GM19035 (cell line): ENCODE measurements at regions not wholly inside any gene's neighbourhood (a gene's known extent, or its start where the extent isn't known, plus 50 kb on each side); places are given as distances from the start of the nearest gene placed in this dataset.
A peak's percentile ranks its signal among the peaks of the same experiment; 100 is the strongest.

Source experiments
- ATAC-seq: cut with Tn5 transposase; IDR thresholded peaks from one replicate; pipeline ENCODE4 v1.9.1; 2021; ENCODE audit not compliant: unreplicated experiment

DNA sequence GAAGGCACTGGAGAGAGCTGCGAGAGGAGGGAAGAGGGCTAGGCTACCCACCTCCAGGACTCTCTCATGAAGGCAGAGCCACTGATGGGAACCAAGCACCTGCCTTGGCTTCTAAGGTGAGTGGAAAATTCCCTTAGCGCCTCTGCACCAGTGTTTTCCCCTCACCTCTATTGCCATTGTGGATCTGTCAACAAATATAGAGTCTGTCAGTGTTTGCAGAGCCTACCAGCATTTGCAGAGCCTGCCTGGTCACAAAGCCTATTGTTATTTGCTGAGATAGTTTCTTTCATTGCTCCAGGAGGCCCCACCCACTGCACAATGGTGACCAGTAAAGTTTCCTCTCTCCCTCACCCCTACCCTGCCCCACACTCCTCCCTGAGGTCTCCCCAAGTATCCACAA lies 141.9 kb downstream of the MRPL14 start:
- ATAC-seq, result no peak

DNA sequence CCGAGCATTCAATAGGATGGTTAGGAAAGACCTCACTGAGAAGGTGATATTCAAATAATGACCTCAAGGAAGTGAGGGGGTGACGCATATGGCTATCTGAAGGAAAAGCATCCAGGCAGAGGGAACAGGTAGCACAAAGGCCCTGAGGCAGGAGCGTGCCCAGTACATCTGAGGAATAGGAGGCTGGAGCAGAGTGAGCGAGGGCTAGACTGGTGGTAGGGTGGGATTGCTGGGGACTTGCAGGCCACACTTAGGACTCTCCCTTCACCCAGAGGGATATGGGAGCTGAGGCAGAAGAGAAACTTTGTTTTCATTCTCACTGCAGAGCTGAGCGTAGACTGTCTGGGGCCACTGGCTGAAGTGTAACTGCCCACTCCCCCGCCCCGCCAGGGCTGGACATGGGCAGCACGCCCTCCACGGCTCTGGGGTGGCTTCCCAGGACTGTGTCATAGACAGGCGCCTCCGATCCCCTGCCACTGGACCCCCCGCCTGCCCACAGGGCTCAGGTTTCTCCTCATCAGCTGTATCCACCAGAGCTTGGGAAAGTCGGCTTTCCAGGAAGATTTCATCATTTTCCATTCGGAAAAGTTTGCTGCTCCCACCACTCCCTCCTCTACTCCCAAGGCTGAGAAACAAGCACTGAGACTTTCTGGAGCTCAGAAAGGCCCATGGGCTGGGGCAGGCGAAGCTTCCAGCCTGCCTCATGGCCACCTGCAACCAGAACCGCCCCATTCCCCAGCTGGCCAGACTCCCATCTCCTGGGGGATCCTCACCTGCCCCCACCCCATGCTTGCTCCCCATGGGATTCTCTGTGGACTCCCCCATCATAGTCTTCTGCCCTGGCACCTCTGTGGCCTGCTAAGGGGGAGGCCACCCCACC lies 142.6 kb downstream of the MRPL14 start:
- no peak for ATAC-seq

DNA sequence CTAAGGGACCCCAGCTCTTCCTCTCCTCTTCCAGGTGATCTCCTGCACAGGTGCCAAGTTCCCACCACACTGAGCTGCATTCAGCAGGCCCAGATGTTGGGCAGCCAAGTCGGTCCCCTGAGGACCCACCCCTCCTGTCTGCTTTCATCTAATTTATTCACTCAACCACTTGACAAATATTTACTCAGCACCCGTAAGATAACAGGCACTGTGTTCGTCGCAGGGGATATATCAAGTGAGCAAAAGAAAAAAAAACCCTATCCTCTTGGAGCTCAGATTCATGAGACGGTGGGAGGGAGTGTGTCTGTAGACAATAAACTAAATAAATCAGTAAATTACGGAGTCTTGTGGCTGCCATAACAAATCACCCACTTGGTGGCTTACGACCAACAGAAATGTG lies 143.6 kb downstream of the MRPL14 start:
- no peak for ATAC-seq

DNA sequence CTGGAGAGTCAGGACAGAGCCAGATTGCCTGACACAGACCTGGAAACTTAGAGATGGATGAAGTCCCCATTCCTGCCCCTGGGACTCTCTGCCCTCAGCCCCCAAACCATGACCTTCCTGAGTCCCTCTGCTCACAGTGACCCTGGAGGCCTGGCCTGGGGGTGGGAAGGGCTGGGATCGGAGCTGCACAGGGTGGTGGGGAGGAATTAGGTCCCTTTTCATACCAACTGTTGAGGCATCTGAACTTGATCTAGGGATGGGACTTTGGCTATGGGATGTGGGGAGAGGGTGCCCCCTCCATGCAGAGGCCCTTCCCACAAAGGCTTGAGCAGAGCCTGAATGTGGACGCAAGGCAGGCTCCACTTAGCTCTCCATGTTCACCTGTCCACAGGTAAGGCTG lies 144.1 kb downstream of the MRPL14 start:
- ATAC-seq, result no peak

DNA sequence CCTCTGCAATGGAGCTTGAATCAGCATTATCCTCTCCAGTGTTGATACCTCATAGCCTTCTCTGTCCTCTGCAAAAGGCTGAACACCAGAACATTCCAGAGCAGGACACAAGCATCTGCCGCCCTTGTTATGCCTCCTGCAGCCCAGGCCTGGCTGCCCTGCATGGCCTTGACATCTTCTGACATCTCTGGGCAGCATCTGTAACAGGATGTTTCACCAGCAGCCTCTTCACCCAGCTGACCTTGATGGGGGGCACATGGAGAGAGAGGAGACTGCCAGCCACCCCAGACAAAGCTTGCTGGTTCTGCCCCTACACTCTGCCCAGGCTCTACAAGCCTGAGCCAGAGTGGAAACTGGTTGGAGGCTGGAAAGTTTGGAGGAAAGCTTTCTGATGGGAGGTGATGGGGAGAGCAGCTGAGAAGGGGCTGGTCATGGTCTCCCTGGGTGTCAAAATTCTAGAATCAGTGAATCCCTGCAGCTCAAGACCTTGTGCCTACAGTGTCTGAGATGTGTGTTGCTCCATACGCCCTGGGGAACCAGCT lies 145.1 kb downstream of the MRPL14 start:
- ATAC-seq, result no peak

DNA sequence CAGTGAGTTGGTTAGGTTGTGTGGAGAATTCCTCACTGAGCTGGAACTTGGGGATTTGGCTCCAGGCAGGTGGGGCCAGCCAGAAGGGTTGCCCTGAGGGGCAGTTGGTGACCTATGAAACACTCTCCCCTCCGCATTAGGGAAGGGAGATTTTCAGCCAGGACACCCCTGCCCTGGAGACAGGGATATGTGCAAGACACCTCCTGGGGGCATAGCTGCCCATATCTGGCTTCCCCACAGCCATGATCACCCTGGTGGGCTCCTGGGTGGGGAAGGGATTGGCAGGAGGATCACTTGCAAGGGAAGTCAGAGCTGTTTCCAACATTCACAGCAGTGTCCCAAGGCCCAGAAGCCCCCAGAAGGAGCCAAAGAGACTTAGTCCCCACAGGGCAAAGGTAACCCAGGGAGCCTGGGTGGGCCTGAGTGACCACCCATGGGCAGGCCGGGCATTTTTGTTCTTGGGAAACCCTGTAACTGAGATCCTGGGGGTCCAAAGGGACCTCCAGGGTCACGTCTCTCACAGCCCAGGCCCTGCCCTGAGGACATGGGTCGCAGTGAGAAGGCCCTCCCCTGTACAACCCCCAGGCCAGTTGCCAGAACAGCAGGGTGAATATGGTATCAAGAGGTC lies 145.8 kb downstream of the MRPL14 start:
- no peak for ATAC-seq

DNA sequence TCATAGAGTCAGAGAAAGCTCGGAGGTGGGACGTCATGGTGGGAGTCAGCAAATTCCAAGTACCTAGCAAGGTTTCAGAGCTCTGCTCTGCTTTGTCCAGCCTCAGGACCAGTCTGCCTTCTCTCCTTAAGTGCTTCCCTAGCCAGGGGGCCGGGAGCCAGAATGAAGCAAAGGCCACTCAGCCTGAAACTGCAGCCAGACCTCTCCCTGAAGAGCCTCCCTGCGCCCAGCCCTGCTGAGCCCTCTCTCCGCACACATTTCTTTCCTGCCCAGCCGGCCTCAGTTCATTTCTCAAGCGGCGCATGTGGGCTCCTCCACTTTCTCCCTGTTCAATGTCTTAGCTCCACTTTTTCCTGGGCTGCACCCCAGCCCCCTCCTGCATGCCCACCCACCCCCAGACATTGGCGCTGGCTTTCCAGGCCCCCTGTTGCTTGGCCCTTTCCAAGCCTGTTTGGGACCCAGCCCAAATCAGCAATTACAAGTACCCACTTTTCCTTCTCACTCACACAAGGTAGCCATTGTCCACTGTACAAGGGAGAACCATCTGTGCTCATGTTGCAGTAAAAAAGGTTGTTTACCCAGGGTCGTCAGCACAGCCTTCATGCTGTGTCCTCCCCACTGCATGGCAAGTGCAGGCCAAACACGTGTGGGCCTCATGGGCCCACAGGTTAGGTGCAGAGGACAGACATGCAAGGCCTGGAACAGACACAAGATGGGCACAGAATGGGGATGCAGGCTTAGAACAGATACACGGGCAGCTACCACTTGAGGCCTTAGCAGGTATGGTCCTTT lies 147.1 kb downstream of the MRPL14 start:
- no peak for ATAC-seq

DNA sequence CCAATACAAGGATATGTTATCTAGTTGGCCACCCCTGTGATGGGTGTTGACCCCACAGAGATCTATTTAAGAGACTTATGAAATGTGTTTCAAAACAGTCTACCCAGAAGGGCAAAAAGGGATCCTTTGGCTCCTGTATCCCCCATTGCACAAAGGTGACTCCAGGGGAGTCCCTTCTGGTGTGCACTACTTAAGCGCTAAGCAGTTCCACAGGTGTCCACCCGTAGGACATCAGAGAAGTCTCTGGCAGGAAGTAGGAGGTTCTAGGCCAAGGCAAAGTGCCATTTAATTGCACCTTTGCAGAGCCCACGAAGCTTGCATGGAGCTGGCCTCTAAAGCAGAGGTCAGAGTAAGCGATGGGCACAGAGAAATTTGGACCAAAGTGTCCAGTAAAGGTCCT lies 147.7 kb downstream of the MRPL14 start:
- no peak for ATAC-seq

DNA sequence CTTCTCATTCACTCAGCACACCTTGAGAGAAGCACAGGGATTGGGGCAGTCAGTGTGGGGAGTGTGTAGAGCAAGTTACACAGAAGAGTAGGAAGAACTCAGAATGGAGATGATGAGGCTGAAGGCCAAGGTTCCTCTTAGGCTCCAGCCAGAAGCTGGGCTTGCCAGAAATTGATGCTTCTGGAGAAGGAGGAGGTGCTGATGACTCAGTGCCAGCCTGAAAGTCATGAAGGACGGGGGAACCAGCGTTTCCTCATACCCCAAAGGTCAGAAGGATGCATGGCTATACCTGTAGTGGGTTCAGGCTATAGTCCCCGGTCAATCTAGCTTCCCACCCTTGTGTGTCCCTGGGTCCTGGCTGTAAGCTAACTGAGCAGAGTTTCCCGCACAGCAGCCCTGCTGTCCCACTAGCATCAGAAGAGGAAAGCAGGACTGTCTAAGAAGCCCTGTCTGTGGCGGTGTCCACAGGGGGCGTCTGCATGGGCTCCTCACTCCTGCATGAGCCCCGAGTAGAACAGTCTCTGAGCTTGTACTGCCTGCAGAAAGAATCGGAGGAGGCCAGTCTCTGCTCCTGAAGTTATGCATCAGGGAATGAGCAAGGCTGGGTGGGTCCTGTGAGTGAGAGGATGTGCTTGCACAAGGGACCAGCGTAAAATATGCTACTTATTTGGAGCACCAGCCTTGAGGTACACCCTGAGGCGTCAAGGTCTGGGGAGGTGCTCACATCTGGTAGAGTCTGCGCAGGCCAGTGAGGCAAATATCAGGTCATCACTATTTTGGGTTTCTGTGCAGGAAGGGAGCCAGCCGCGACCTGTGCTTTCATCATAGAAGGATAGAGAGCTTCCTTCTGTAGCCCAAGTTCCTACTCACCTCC lies 148.5 kb downstream of the MRPL14 start:
- ATAC-seq, result no peak

DNA sequence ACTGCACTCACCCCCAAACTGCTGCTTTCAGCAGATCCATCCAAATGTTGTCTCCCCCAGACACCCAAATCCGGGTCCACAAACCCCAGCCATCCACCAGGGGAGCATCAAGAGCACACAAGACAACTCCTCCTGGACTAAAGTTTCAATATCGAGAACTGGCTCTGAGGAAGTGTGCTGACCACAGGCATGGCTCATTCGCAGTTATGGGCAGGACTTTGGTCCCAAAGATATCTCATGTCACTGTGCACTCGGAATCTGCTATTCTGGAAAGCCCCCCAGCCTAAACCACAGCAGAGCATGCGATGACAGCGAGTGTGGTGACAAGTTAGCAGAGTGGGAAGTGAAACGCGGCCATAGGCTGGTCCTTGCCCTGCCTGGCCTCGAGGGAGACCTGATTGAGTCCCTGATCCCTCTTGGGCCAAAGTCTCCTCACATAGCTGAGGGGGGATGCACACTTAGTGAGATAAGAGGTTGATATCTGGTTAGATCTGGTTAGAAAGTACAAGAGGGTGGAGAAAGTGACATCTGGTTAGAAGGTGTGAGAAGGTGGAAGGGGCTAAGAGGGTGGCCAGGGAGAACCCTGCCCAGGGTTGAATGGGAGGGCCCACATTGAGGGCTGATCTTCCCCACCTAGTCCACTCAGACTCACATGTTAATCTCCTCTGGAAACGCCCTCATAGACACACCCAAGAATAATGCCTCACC lies 149.7 kb downstream of the MRPL14 start:
- ATAC-seq, result peak; percentile 81

DNA sequence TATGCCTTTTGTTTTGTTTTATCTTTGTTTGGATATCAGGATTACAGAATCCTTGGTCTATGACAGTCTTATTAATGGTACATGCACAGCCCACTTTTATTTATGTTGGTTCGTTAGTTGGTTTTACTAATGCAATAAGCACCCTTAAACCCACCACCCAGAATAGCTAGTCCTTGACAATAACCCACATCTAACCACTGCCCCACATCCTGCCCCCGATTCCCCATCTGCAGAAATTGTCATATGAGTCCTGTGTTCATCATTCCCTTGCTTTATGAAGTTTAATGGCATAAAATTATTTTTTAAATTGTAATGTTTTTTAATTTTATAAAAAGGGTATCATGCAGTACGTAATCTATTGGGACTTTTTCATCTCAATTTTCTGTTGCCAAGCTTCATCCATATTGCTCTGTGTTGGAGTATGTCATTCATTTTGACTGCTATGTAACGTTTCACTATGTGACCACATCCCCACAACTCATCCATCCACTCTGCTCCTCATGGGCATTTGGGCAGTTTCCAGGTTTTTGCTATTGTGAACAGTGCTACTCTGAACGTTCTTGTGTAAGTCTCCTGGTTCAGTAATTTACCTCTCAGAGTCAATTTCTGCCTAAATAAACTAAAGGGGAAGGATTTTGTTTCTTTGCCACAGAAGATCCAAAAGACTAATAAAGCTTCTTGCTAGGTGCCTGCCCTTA lies 150.4 kb downstream of the MRPL14 start:
- no peak for ATAC-seq

DNA sequence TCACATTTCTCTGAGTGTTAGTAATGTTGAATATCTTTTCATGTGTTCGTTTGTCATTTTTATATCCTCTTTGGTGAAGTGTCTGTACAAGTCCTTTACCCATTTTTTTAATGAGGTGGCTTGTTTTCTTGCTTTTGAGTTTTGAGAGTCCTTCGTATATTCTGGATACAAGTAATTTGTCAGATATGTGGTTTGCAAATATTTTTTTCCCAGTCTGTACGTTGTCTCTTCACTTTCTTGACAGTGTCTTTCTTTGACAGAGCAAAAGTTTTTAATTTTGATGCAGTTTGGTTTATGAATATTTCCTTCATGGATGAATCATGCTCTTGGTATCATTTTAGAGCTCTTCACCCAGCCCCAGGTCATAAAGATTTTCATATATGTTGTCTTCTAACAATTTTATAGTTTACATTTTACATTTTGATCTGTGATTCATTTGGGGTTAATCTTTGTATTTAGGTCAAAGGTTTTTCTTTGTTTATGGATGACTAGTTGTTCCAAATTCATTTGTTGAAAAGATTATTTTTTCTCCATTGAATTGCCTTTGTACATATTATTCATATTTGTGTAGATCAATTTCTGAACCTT lies 152.5 kb downstream of the MRPL14 start:
- no peak for ATAC-seq

DNA sequence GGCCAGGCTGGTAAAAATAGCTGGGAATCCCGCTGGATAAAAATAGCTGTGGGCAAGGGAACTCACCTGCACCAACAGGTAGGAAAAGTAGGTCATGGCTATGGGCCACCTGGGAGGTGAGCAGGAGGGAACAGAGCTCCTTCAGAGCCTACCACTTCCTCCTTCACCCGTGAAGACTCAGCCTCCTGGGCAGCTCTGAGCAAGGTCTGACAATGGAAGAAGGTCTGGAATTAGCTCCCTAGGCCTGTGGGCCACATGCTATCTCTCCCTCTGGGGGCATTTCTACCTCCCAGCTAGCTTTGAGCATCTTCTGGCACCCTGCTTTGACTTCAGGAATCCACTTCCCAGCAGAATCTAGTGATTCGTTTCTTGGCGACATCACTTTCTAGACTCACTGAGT lies 153.9 kb downstream of the MRPL14 start:
- ATAC-seq, result no peak

DNA sequence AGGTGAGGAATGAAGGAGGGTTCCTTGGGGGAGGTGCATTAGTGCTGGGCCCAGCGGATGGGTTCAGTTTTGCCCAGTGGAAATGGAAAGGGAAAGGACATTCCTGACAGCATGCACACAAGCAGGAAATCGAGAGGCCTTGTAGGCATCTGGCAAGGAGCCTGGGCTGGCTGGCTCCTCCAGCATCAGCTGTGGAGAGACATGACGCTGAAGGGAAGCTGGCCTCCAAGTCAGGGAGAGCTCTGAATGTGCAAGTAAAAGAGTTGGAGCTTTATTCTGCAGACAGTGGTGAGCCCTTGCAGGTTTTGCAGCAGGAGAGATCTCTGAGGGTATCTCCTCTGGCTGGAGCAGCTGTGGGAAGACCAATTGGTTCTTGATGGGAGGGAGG lies 154.3 kb downstream of the MRPL14 start:
- no peak for ATAC-seq

DNA sequence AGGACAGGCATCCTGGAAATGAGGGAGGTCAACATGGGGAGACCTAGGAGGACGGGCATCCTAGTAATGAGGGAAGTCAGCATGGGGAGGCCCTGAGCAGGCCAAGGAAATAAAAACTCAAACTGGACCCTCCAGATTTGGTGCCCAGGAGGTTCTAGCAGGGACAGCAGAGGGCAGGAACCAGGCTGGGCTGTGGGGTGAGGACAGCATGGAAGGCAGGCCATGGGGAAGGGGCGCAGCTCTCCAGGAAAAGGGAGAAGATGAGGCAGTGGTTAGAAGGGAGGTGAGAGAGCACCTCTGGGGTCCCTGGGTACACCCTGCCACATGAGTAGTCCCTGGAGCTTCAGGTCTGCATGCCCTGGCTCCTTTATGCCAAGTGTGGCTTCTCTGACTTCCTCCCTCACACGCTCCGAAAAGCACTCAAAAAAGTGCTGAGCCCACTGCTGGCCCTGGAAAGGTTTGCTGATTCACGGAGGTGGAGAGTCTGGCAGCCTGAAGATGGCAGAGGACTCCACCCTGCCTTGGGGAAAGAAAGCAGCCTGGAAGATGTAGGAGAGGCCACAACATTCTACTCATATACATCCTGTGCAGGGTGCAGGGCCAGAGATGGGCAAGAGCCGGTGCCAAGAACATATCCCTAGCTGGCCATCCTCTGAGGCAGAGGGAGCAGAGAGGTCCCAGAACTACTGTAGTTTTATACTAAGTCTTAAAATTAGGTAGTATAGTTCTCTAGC lies 154.9 kb downstream of the MRPL14 start:
- no peak for ATAC-seq

DNA sequence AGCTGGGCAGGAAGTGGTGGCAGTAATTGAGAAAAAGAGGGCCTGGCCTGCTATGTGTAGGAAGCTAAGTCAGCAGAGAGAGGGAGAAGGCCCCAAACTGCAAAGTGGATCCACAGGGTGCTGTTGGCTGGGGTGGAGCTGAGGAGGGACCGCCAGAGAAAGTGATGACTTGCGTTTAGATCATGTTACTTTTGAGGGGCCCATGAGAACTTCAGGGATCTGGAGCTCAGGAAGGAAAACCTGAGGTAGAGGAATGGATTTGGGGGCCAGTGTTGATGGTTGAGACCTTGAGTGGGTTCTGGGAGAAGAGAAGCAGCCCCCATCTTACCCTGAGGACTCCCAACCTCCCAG lies 155.5 kb downstream of the MRPL14 start:
- no peak for ATAC-seq

DNA sequence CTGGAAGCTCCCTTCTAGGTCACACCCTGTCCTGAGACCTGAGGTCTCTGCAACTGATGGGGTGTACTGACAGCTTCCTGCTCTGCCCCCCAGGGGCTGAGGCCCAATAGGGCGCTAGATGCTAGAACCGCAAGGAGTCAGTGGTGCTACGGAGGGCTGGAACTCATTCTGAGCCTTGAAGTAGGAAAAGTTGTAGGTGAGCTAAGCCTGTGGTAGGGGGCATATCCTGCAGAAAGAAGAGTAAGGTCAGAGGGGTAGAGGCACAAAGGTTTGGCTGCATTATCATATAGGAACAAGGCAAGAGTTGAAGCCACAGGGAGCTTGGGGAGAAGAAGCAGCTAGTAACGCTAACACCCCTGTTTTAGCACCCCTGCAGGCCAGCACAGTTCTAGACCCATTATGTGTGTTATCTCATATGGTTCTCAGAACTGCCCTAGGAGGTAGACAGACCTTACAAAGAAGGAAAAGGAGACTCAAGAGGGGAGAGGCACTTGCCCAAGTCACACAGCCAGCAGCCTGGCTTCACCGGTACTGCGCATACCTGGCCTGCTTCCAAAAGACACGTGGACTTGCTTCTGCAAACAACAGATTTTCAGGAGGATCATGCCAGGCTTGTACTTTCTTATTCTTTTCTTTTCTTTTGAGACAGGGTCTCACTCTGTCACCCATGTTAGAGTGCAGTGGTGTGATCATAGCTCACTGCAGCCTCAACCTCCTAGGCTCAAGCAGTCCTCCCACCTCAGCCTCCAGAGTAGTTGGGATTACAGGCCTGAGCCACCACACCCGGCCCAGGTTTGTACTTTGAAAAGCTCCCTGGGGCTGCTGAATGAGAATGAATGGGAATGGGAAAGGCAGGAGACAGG lies 156.1 kb downstream of the MRPL14 start:
- no peak for ATAC-seq
